ENCODE measurements at regions not wholly inside any gene's neighbourhood (a gene's known extent, or its start where the extent isn't known, plus 50 kb on each side); places are given as distances from the start of the nearest gene placed in this dataset.
"Not testable (repeated sequence)": the region's sequence is repeated elsewhere in the genome, so short reads cannot be mapped to it uniquely, and the experiment has no call there.

DNA sequence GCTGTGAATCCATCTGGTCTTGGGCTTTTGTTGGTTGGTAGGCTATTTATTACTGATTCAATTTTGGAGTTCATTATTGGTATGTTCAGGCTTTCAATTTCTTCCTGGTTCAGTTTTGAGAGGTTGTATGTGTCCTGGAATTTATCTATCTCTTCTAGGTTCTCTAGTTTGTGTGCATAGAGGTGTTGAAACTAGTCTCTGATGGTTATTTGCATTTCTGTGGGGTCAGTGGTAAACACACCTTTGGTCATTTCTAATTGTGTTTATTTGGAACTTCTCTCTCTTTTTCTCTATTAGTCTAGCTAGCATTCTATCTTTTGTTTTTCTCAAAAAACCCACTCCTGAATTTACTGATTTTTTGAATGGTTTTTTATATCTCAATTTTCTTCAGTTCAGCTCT lies 70.1 kb upstream of the IRAK1BP1 start:
- H3K27me3 ChIP-seq (replicated peaks in 1 of 2; ENCODE audit: control insufficient read depth in 2 of 2, extremely low read depth in 1 of 2, insufficient read depth in 2 of 2, low read length in 1 of 2): peaks cover 0 to 3% of the 10 kb centered on the region in 2 experiments
- ATAC-seq (replicated peaks in 1 of 4): no peak
- H3K36me3 Mint-ChIP-seq: no peaks in the 10 kb centered on the region
- no peak overlapping the region for H3K4me3 ChIP-seq (ENCODE audit: control insufficient read depth in 1 of 2, extremely low read depth in 1 of 2, low read length in 1 of 2)
- peaks cover 0 to 4% of the 10 kb centered on the region in 2 donors for H3K27me3 Mint-ChIP-seq
- DNase-seq: no peak
- POLR2A ChIA-PET: no interaction called here
- no peaks in the 10 kb centered on the region for H3K4me1 ChIP-seq (ENCODE audit: control insufficient read depth in 1 of 2, extremely low read depth in 1 of 2, insufficient read depth in 2 of 2, low read length in 2 of 2)
- H3K4me1 Mint-ChIP-seq: no peaks in the 10 kb centered on the region
- CTCF ChIA-PET: no interaction called here
- no peaks in the 10 kb centered on the region for H3K36me3 ChIP-seq (ENCODE audit: control insufficient read depth in 2 of 2, extremely low read depth in 1 of 2, insufficient read depth in 1 of 2, low read length in 1 of 2)
- H3K27ac ChIP-seq (ENCODE audit: low read length): no peak overlapping the region
- H3K27ac Mint-ChIP-seq: no peak overlapping the region
- H3K9me3 Mint-ChIP-seq: peaks cover 23 to 34% (median 24%) of the 10 kb centered on the region in 3 donors
- no peaks in the 10 kb centered on the region for H3K9me3 ChIP-seq
- H3K4me3 Mint-ChIP-seq: no peak overlapping the region

DNA sequence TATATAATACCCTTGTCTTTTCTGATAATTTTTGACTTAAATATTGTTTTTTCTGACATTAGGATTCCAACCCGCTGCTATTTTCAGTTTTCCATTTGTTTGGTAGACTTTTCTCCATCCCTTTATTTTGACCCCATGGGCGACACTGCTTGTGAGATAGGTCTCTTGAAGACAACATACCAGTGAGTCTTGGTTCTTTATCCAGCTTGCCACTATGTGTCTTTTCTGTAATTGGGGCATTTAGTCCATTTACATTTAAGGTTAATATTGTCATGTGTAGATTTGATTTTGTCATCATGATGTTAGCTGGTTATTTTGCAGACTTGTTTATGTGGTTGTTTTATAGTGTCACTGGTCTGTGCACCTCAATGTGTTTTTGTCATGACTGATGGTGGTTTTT lies 67.7 kb upstream of the IRAK1BP1 start:
- H3K4me3 Mint-ChIP-seq: no peak overlapping the region
- peaks cover 0 to 3% of the 10 kb centered on the region in 2 experiments for H3K27me3 ChIP-seq (replicated peaks in 1 of 2; ENCODE audit: control insufficient read depth in 2 of 2, extremely low read depth in 1 of 2, insufficient read depth in 2 of 2, low read length in 1 of 2)
- peaks cover 21 to 45% (median 30%) of the 10 kb centered on the region in 3 donors for H3K9me3 Mint-ChIP-seq
- POLR2A ChIA-PET: no interaction called here
- no peaks in the 10 kb centered on the region for H3K9me3 ChIP-seq
- no peak overlapping the region for H3K27ac Mint-ChIP-seq
- ATAC-seq (replicated peaks in 1 of 4) (no peak), DNase-seq (no peak)
- no peak overlapping the region for H3K4me3 ChIP-seq (ENCODE audit: control insufficient read depth in 1 of 2, extremely low read depth in 1 of 2, low read length in 1 of 2)
- H3K4me1 Mint-ChIP-seq: no peaks in the 10 kb centered on the region
- CTCF ChIA-PET: no interaction called here
- H3K36me3 Mint-ChIP-seq: no peaks in the 10 kb centered on the region
- peaks cover 0 to 4% of the 10 kb centered on the region in 2 donors for H3K27me3 Mint-ChIP-seq
- no peaks in the 10 kb centered on the region for H3K4me1 ChIP-seq (ENCODE audit: control insufficient read depth in 1 of 2, extremely low read depth in 1 of 2, insufficient read depth in 2 of 2, low read length in 2 of 2)
- 100% methylated on average over 1 of the region's 2 CpGs for WGBS (ENCODE audit: insufficient coverage)
- no peak overlapping the region for H3K27ac ChIP-seq (ENCODE audit: low read length)
- H3K36me3 ChIP-seq (ENCODE audit: control insufficient read depth in 2 of 2, extremely low read depth in 1 of 2, insufficient read depth in 1 of 2, low read length in 1 of 2): no peaks in the 10 kb centered on the region

DNA sequence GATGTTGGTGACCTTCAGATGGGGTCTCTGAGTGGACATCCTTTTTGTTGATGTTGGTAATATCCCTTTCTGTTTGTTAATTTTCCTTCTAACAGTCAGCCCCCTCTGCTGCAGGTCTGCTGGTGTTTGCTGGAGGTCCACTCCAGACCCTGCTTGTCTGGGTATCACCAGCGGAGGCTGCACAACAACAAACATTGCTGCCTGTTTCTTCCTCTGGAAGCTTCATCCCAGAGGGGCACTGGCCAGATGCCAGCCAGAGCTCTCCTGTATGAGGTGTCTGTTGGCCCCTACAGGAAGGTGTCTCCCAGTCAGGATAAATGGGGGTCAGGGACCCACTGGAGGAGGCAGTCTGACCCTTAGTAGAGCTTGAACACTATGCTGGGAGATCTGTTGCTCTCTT lies 60.6 kb upstream of the IRAK1BP1 start:
- not testable (repeated sequence) for H3K4me1 Mint-ChIP-seq
- H3K9me3 Mint-ChIP-seq: peaks cover 0 to 22% (median 13%) of the 10 kb centered on the region in 3 donors

DNA sequence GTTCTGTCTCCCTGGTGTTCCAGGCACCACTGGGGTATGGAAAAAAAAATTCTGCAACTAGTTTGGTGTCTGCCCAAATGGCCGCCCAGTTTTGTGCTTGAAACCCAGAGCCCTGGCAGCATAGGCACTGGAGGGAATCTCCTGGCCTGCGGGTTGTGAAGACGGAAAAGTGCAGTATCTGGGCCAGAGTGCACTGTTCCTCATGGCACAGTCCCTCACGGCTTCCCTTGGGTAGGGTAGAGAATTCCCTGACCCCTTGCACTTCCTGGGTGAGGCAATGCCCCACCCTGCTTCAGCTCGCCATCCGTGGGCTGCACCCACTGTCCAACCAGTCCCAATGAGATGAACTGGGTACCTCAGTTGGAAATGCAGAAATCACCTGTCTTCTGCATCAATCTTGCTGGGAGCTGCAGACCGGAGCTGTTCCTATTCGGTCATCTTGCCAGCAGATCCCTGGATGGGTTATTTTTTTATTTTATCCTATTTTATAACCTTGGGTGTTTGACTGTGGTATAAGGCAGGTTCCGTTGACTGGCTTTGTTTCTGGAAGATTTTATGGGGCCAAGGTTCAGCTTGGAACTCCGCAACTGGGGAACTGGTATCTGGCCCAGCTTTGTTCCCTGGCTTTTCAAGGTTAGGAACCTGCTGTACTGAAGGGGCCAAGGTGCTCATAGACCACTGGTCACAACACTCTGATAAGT lies 59.5 kb upstream of the IRAK1BP1 start:
- H3K27ac ChIP-seq (ENCODE audit: low read length); H3K27ac Mint-ChIP-seq; H3K4me3 Mint-ChIP-seq; H3K4me1 ChIP-seq (ENCODE audit: control insufficient read depth in 1 of 2, extremely low read depth in 1 of 2, insufficient read depth in 2 of 2, low read length in 2 of 2); H3K9me3 ChIP-seq; POLR2A ChIA-PET; ATAC-seq (replicated peaks in 1 of 4); CTCF ChIA-PET; H3K4me3 ChIP-seq (ENCODE audit: control insufficient read depth in 1 of 2, extremely low read depth in 1 of 2, low read length in 1 of 2); H3K4me1 Mint-ChIP-seq; H3K36me3 ChIP-seq (ENCODE audit: control insufficient read depth in 2 of 2, extremely low read depth in 1 of 2, insufficient read depth in 1 of 2, low read length in 1 of 2); DNase-seq; H3K36me3 Mint-ChIP-seq: not testable (repeated sequence)
- 85% methylated on average over 7 of the region's 10 CpGs for WGBS (ENCODE audit: insufficient coverage)
- Mint-ChIP-seq H3K9me3 (peaks cover 0 to 22% (median 13%) of the 10 kb centered on the region in 3 donors), H3K27me3 (peaks cover 12 to 20% of the 10 kb centered on the region in 2 donors)
- H3K27me3 ChIP-seq (replicated peaks in 1 of 2; ENCODE audit: control insufficient read depth in 2 of 2, extremely low read depth in 1 of 2, insufficient read depth in 2 of 2, low read length in 1 of 2): peaks cover 0 to 13% of the 10 kb centered on the region in 2 experiments

More for the DNA sequence above, 60.6 kb upstream of the IRAK1BP1 start:
- POLR2A ChIA-PET; H3K27ac Mint-ChIP-seq; H3K27ac ChIP-seq (ENCODE audit: low read length); H3K4me3 ChIP-seq (ENCODE audit: control insufficient read depth in 1 of 2, extremely low read depth in 1 of 2, low read length in 1 of 2); ATAC-seq (replicated peaks in 1 of 4); H3K4me1 ChIP-seq (ENCODE audit: control insufficient read depth in 1 of 2, extremely low read depth in 1 of 2, insufficient read depth in 2 of 2, low read length in 2 of 2); H3K4me3 Mint-ChIP-seq; H3K36me3 ChIP-seq (ENCODE audit: control insufficient read depth in 2 of 2, extremely low read depth in 1 of 2, insufficient read depth in 1 of 2, low read length in 1 of 2); DNase-seq; CTCF ChIA-PET; H3K36me3 Mint-ChIP-seq; H3K9me3 ChIP-seq: not testable (repeated sequence)
- WGBS (ENCODE audit: insufficient coverage): 100% methylated on average over 1 of the region's 1 CpG
- peaks cover 0 to 13% of the 10 kb centered on the region in 2 experiments for H3K27me3 ChIP-seq (replicated peaks in 1 of 2; ENCODE audit: control insufficient read depth in 2 of 2, extremely low read depth in 1 of 2, insufficient read depth in 2 of 2, low read length in 1 of 2)
- peaks cover 12 to 16% of the 10 kb centered on the region in 2 donors for H3K27me3 Mint-ChIP-seq

DNA sequence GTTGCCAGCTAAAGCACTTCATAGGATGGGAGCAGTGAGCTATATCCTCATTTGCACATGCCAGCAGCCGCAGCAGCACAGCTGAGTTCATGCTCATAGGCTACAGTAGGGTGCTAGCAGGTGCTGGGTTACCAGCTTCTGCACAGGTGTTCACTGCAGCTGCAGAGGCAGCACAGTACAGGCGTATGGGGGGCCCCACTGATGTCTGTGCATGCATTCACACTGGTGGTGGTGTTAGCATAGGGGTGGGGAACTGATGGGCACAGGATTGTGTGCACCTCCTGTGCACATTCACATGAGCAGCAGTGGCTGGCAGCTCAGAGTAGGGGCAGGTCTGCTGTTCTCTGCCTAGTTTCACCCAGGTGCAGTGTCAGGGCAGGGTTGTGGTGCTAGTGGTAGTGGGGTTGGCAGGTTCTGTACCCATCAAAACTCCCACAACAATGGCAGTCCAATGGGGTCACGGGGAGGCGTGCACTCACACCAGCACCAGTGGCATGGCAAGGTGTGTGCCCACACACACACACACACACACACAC lies 58.9 kb upstream of the IRAK1BP1 start:
- no peak overlapping the region for H3K4me3 ChIP-seq (ENCODE audit: control insufficient read depth in 1 of 2, extremely low read depth in 1 of 2, low read length in 1 of 2)

DNA sequence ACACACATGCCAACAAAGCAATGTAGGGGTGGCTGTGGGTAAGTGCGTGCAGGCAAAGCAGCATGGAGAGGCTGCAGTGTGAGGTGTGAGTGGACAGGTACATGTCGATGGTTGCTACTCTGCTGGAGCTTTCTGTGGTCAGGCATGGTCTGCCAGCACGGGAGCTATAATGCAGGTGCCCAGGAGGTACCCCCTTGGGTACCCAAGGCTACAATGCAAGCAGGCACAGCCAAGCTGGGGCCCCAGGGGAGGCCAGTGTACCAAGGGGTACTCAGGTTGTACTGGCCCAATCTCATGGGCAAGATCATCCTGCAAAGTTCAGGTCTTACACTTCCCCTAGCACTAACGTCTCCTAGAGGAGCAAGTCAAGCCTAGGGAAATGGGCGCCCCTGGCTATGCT lies 58.4 kb upstream of the IRAK1BP1 start:
- POLR2A ChIA-PET: no interaction called here

More for the DNA sequence above, 58.9 kb upstream of the IRAK1BP1 start:
- Mint-ChIP-seq H3K4me3 (no peak overlapping the region), H3K36me3 (no peaks in the 10 kb centered on the region), H3K9me3 (peaks cover 0 to 19% (median 13%) of the 10 kb centered on the region in 3 donors), H3K4me1 (no peaks in the 10 kb centered on the region), H3K27ac (no peak overlapping the region), H3K27me3 (peaks cover 16 to 20% of the 10 kb centered on the region in 2 donors)
- Histone ChIP-seq H3K36me3 (ENCODE audit: control insufficient read depth in 2 of 2, extremely low read depth in 1 of 2, insufficient read depth in 1 of 2, low read length in 1 of 2) (no peaks in the 10 kb centered on the region), H3K9me3 (no peaks in the 10 kb centered on the region), H3K27me3 (replicated peaks in 1 of 2; ENCODE audit: control insufficient read depth in 2 of 2, extremely low read depth in 1 of 2, insufficient read depth in 2 of 2, low read length in 1 of 2) (peaks cover 0 to 13% of the 10 kb centered on the region in 2 experiments), H3K4me1 (ENCODE audit: control insufficient read depth in 1 of 2, extremely low read depth in 1 of 2, insufficient read depth in 2 of 2, low read length in 2 of 2) (no peaks in the 10 kb centered on the region), H3K27ac (ENCODE audit: low read length) (no peak overlapping the region)
- 79% methylated on average over 2 of the region's 4 CpGs for WGBS (ENCODE audit: insufficient coverage)
- no peak for ATAC-seq (replicated peaks in 1 of 4)
- ChIA-PET POLR2A (no interaction called here), CTCF (no interaction called here)
- DNase-seq: no peak

More for the DNA sequence above, 58.4 kb upstream of the IRAK1BP1 start:
- no peak for ATAC-seq (replicated peaks in 1 of 4)
- H3K27me3 Mint-ChIP-seq: peaks cover 16 to 20% of the 10 kb centered on the region in 2 donors
- H3K9me3 Mint-ChIP-seq: peaks cover 0 to 18% (median 13%) of the 10 kb centered on the region in 3 donors
- H3K36me3 ChIP-seq (ENCODE audit: control insufficient read depth in 2 of 2, extremely low read depth in 1 of 2, insufficient read depth in 1 of 2, low read length in 1 of 2): no peaks in the 10 kb centered on the region
- H3K27ac ChIP-seq (ENCODE audit: low read length): no peak overlapping the region
- H3K27ac Mint-ChIP-seq: no peak overlapping the region
- H3K4me3 Mint-ChIP-seq: no peak overlapping the region
- no peaks in the 10 kb centered on the region for H3K9me3 ChIP-seq
- 64% methylated on average over 5 of the region's 5 CpGs for WGBS (ENCODE audit: insufficient coverage)
- no peak for DNase-seq
- peaks cover 0 to 13% of the 10 kb centered on the region in 2 experiments for H3K27me3 ChIP-seq (replicated peaks in 1 of 2; ENCODE audit: control insufficient read depth in 2 of 2, extremely low read depth in 1 of 2, insufficient read depth in 2 of 2, low read length in 1 of 2)
- CTCF ChIA-PET: no interaction called here
- H3K4me1 Mint-ChIP-seq: no peaks in the 10 kb centered on the region
- no peaks in the 10 kb centered on the region for H3K36me3 Mint-ChIP-seq
- no peak overlapping the region for H3K4me3 ChIP-seq (ENCODE audit: control insufficient read depth in 1 of 2, extremely low read depth in 1 of 2, low read length in 1 of 2)
- no peaks in the 10 kb centered on the region for H3K4me1 ChIP-seq (ENCODE audit: control insufficient read depth in 1 of 2, extremely low read depth in 1 of 2, insufficient read depth in 2 of 2, low read length in 2 of 2)
